ENCODE measurements at regions not wholly inside any gene's neighbourhood (a gene's known extent, or its start where the extent isn't known, plus 50 kb on each side); places are given as distances from the start of the nearest gene placed in this dataset.
"Not testable (repeated sequence)": the region's sequence is repeated elsewhere in the genome, so short reads cannot be mapped to it uniquely, and the experiment has no call there.

GRCh38 chr10:46645110-46645509 lies 66.2 kb downstream of the SYT15 start:
- not testable (repeated sequence) for DNase-seq

GRCh38 chr10:46646132-46646531 lies 67.2 kb downstream of the SYT15 start:
- DNase-seq, result not testable (repeated sequence)

GRCh38 chr10:46650967-46651366 lies 72.0 kb downstream of the SYT15 start:
- DNase-seq, result not testable (repeated sequence)

GRCh38 chr10:46657437-46657836 lies 78.5 kb downstream of the SYT15 start:
- not testable (repeated sequence) for DNase-seq

GRCh38 chr10:46660027-46660834 lies 81.3 kb downstream of the SYT15 start:
- not testable (repeated sequence) for DNase-seq

- DNase-seq, result not testable (repeated sequence)
Measured at GRCh38 chr10:46660835-46661164, 81.9 kb downstream of the SYT15 start.

GRCh38 chr10:46665536-46665935 lies 86.6 kb downstream of the SYT15 start:
- not testable (repeated sequence) for DNase-seq

GRCh38 chr10:46668357-46668997 lies 89.5 kb downstream of the SYT15 start:
- not testable (repeated sequence) for DNase-seq

GRCh38 chr10:46677836-46678435 lies 99.0 kb downstream of the SYT15 start:
- DNase-seq, result not testable (repeated sequence)

GRCh38 chr10:46691397-46691796 lies 112.5 kb downstream of the SYT15 start:
- DNase-seq, result not testable (repeated sequence)

- not testable (repeated sequence) for DNase-seq
Measured at GRCh38 chr10:46693218-46693617, 114.3 kb downstream of the SYT15 start.

GRCh38 chr10:46717264-46717663 lies 138.3 kb downstream of the SYT15 start:
- not testable (repeated sequence) for DNase-seq

- not testable (repeated sequence) for DNase-seq
Measured at GRCh38 chr10:46718014-46718413, 139.1 kb downstream of the SYT15 start.

GRCh38 chr10:46720386-46720785 lies 141.5 kb downstream of the SYT15 start:
- not testable (repeated sequence) for DNase-seq

- DNase-seq, result not testable (repeated sequence)
Measured at GRCh38 chr10:46720811-46721518, 142.0 kb downstream of the SYT15 start.

- DNase-seq, result not testable (repeated sequence)
Measured at GRCh38 chr10:46724258-46724657, 145.3 kb downstream of the SYT15 start.

GRCh38 chr10:46728359-46728758 lies 149.4 kb downstream of the SYT15 start:
- DNase-seq, result not testable (repeated sequence)

- DNase-seq, result not testable (repeated sequence)
Measured at GRCh38 chr10:46730729-46731128, 151.8 kb downstream of the SYT15 start.

GRCh38 chr10:46733635-46734261 lies 154.8 kb downstream of the SYT15 start:
- DNase-seq, result not testable (repeated sequence)

- not testable (repeated sequence) for DNase-seq
Measured at GRCh38 chr10:46734262-46734642, 155.3 kb downstream of the SYT15 start.

- DNase-seq, result not testable (repeated sequence)
Measured at GRCh38 chr10:46739919-46740318, 161.0 kb downstream of the SYT15 start.

GRCh38 chr10:46740368-46740767 lies 161.4 kb downstream of the SYT15 start:
- not testable (repeated sequence) for DNase-seq

GRCh38 chr10:46749003-46749402 lies 162.2 kb upstream of the PTPN20 start:
- DNase-seq, result not testable (repeated sequence)

All from stimulated activated CD4-positive, alpha-beta T cell treated with anti-CD3 and anti-CD28 coated beads, Interleukin-4, amount 100 ng/mL, for 1 hour (primary cell).